GM21390 (cell line): ENCODE measurements at regions not wholly inside any gene's neighbourhood (a gene's known extent, or its start where the extent isn't known, plus 50 kb on each side); places are given as distances from the start of the nearest gene placed in this dataset.

Experiments used
- ATAC-seq: cut with Tn5 transposase; IDR thresholded peaks from one replicate; pipeline ENCODE4 v1.9.1; 2021; ENCODE audit not compliant: unreplicated experiment

DNA sequence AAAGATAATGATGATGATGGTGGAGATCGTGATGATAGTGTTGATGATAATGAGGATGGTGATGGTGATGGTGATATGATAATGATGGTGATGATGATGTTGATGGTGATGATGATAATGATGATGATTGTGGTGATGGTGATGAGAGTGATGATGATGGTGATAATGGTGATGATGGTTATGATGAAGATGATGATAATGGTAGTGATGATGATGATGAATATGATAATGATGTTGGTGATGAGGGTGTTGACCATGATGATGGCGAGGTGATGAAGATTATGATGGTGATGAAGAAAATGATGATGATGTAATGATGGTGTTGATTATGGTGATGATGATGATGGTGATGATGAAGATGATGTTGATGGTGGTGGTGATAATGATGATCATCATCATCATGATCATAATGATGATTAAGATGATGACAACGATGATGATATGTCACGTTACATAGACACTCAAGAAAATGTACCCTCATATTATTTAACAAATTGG, 1106.4 kb downstream of the NLGN4X start:
- no peak for ATAC-seq

DNA sequence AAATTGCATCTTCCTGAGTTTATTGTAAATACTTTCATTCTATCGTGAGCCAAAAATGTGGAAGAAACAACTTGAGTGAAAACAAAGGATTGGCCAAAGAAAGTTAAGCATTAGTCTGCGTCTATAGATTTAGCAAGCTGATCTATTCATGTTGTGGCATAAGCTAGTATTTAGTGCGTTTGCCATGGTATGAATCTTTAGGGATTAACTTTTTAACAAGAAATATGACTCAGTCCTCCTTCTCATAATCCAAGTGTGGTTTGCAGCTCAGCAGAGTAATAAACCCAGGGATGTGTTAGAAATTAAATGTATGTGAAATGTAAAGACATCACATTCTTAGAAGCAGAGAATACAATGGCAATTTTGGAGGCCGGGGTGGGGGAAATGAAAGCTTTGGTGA, 1110.9 kb downstream of the NLGN4X start:
- no peak for ATAC-seq

DNA sequence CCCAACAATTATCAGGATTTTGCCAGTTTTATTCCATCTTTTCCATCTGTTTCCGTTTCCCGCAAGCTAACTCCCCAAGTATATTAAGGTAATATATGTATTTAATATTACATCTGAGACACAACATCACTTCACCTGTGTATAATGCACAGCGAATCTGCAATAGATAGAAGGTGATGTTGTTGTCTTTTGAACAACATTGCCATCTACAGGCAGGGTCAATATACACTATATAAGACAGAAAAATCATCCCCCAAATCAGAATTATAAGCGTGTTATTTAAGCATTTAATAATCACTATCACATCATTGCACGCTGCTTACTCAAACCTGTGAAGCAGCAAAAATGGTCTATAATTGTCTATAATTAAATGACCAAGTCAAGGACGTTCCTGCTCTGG, 1115.5 kb downstream of the NLGN4X start:
- ATAC-seq: no peak

- no peak for ATAC-seq
These were observed 1128.7 kb downstream of the NLGN4X start for GRCh38 chrX:5100004-5100403.

DNA sequence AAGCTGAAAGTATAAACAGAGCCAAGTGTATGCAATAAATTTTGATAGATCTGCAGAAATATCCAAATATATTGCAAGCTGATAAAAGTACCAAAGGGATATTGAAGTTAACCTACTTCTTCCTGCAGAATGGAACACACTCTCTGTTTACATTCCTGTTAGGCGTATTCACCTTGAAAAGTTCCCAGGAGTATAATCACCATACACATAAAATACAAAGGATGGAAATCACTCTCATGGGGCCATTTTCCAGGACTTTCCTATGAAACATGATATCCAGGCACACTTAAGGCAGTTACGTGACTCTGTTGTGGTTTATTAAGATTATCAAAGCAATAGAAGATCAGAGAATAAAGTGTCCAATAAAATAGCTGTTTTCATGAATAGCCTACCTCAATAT, 1142.3 kb downstream of the NLGN4X start:
- no peak for ATAC-seq

- ATAC-seq: no peak
These were observed 1144.4 kb downstream of the NLGN4X start for GRCh38 chrX:5084279-5084678.

DNA sequence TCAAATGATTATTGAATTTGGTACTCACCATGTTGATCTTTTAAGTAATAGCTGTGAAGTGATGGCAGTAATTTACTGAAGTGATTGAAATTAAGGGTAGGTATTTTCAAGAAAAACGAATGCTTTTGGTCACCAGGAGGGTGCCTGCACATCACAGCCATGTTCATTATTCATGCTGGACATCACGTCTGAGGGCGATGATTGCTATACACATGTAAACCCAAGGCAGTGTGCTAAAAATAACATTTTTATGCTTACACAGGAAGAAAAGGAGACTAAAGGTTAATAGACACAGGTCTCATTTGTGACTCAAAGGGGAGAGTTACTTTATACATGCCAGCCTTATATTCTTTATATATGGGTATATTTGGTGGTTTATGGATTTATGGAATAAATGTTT, 1146.0 kb downstream of the NLGN4X start:
- no peak for ATAC-seq

DNA sequence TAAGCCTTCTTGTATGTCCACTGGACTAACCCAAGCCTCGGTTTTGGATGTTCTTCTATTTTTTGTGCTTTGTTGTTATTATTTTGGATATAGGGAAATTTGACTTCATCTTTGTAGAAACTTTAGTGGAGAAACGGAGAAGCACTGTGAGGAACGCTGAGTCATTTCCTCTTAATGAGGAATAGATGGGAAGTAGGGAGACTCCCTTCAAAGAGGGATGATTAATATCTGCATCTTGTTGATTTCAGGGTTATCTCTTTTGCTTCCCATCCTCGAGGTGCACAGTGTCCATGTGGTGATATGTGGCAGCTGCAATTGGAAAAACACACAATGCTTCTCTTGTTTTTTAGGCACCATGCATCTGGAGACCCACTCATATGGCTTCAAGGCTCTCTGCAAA, 1147.9 kb downstream of the NLGN4X start:
- no peak for ATAC-seq

GRCh38 chrX:5068550-5068949, 1160.1 kb downstream of the NLGN4X start:
- no peak for ATAC-seq

GRCh38 chrX:5057786-5058185, 1170.9 kb downstream of the NLGN4X start:
- no peak for ATAC-seq

DNA sequence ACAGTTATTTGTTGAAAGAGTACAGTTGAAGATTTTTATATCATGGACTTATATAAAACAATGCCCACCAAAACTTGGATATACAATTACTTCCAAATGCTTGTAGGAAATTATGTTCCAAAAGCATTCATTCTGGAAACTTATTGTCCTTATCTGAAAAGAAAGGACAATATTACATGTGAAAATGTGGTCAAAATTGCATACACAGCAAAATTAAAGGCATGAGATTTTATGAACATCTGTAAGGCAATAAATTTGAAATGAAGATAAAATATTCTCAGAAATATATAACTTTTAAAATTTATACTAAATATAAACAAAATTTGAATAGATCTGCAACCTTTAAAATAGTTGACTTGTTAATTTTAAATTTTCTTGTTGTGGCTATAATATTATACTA, 1173.8 kb downstream of the NLGN4X start:
- no peak for ATAC-seq

GRCh38 chrX:5051831-5052491, 1176.7 kb downstream of the NLGN4X start:
- no peak for ATAC-seq

- ATAC-seq: no peak
These were observed 1186.1 kb downstream of the NLGN4X start for GRCh38 chrX:5042563-5042962.

- no peak for ATAC-seq
These were observed 1196.9 kb downstream of the NLGN4X start for GRCh38 chrX:5031792-5032191.

GRCh38 chrX:5015451-5015850, 1213.2 kb downstream of the NLGN4X start:
- no peak for ATAC-seq

GRCh38 chrX:4994855-4995254, 1233.8 kb downstream of the NLGN4X start:
- no peak for ATAC-seq

GRCh38 chrX:4978613-4979012, 1250.1 kb downstream of the NLGN4X start:
- no peak for ATAC-seq

DNA sequence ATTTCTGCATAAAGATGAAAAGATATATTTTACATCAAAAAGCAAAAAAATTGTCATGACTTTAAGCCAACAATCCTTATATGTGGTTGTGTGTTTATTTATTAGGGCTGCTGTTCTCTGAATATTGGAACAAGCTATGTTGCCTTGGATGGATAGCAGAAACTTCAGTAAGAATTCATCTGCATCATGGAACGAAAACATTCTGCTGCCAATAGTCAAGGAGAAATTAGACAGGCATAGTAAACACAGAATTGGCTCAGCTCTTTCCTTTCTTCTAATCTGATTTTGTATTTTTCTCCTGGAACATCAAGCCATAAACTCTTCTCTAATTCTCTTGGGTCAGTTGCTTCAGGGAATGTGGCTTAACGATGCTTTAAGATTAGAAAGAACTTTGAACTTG, 1257.0 kb downstream of the NLGN4X start:
- no peak for ATAC-seq

DNA sequence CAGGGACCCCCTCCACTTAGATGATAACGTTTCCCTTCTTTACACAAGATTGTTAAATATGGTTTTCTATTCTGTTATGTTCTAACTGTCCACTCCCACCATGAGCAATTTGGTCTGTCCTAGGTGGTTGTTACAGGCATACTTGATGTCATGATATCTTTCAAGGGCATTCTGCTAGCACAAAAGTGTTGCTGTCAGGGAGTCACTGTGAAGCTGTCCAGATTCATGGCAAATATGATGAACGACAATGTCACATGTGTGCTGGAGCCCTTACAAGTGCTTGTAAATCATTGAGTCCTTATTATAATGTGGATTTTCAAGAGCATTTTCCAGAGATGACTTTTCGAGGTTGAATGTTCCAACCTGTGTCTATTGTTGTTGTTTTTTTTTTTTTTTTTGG, 1250.7 kb upstream of the PRKX start:
- no peak for ATAC-seq

DNA sequence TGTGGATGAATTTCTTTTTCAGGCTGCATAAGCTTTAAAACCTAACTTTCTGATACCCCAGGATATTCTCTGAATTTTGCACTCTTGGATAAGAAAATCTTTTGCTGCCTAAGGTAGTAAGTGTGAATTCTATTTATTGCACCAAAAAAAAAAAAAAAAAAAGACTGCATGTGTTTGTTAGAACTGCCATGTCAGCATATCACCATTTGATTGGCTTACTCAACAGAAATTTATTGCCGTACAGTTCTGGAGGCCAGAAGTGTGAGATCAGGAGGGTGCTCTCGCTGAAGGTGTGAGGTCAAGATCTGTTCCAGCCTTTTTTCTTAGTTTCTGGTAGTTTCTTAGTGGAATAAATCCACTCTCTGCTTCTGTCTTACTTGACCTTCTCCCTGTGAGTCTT, 1250.0 kb upstream of the PRKX start:
- no peak for ATAC-seq

- ATAC-seq: no peak
These were observed 1231.3 kb upstream of the PRKX start for GRCh38 chrX:4944767-4945166.

- peak; percentile 23 for ATAC-seq
These were observed 1222.9 kb upstream of the PRKX start for GRCh38 chrX:4936315-4936714.

- peak; percentile 89 for ATAC-seq
These were observed 1222.4 kb upstream of the PRKX start for GRCh38 chrX:4935846-4936245.
